GM20000 (cell line): ENCODE measurements at regions not wholly inside any gene's neighbourhood (a gene's known extent, or its start where the extent isn't known, plus 50 kb on each side); places are given as distances from the start of the nearest gene placed in this dataset.
"Not testable (repeated sequence)": the region's sequence is repeated elsewhere in the genome, so short reads cannot be mapped to it uniquely, and the experiment has no call there.

Source experiments
- DNase-seq: peaks from one replicate; pipeline ENCODE4 v3.0.0; 2012; ENCODE audit warnings: low spot score
- CTCF ChIP-seq: IDR thresholded peaks from 2 replicates; pipeline ENCODE4 v1.5.1; 2012; ENCODE audit warnings: mild to moderate bottlenecking, control low read depth; ENCODE audit errors: extremely low read depth, missing control alignments

DNA sequence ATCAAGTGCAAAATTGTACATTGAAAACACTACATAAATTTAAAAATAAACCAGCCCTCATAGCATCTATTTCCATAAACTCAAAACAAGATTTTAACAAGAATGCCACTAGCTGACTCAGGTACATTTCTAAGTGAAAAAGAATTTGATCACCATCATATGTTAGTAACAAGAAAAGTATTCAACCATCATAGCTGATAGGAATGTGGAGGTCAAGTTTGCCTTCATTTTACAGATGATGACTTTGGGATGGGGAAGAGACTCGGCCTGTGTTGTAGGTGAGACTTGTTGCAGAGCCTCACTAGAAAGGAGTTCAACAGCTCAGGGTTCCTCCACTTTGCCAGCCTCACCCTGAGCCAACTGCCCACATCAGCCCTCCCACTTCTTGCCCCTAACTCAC, 318.8 kb upstream of the FAM78B start:
- DNase-seq, result no peak

DNA sequence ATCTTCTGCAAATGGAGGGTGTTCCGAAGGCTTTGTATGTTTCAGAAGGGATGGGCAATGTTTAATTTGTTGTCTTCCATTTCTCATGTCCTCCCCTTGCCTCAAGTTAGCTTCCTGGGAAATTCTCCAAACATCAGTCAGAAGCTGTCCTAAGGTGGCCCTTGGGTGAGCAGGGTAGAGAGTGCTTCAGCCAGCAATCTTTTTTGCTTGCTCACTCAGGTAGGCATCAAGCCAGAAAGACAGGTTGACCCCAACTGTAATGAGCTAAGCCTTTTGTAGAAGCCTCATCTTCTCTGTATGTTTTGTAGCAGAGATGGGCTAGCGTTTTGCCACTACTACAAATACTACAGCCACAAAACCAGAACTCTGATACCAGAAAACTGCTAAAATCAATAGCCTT, 321.5 kb upstream of the FAM78B start:
- no peak for TF ChIP-seq CTCF
- DNase-seq, result no peak

More for the DNA sequence above, 318.8 kb upstream of the FAM78B start:
- no peak for TF ChIP-seq CTCF

- TF ChIP-seq CTCF, result no peak
- no peak for DNase-seq
These were observed 322.5 kb upstream of the FAM78B start for GRCh38 chr1:166489356-166489669.

DNA sequence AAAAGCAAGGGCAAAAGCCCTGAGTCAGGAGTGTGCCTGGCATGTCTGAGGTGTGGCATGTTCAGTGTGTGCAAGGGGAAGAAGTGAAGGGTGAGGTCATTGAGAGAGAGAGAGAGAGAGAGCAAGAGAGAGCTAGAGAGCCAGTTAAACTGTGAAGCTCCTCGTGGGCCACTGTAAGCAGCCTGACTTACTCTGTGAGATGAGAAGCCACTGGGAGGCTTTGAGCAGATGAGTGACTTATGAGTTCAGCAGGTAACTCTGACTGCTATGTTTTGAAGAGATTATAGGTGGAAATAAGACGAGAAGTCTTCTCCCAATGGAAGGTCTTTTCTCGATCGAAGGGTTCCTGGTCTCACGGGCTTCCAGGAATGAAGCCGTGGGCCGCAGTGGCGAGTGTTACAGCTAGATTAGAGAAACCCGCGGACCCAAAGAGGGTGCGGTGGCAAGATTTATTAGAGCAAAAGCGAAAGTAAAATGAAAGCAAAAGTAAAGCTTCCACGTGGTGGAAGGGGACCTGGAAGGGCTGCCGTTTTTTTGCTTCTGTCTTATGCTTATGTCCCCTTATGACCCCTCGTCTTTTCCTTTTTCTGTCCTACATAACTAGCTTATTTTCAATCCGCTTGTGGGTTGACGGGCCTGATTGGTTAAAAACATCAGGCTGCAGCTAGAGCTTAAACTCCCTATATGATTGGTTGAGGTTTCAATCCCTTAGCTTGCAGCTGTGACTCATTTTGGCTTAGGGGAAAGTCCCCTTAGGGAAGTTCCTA, 323.1 kb upstream of the FAM78B start:
- no peak for TF ChIP-seq CTCF
- DNase-seq, result peak; percentile 46

GRCh38 chr1:166490437-166490991, 323.7 kb upstream of the FAM78B start:
- peak; percentile 57 for DNase-seq
- no peak for TF ChIP-seq CTCF

- not testable (repeated sequence) for DNase-seq
These were observed 327.0 kb upstream of the FAM78B start for GRCh38 chr1:166493765-166494164.

GRCh38 chr1:166507347-166507746, 331.9 kb upstream of the POGK start:
- no peak for TF ChIP-seq CTCF
- DNase-seq, result no peak

- no peak for TF ChIP-seq CTCF
- DNase-seq, result no peak
These were observed 327.5 kb upstream of the POGK start for GRCh38 chr1:166511761-166512160.
